ENCODE measurements at regions not wholly inside any gene's neighbourhood (a gene's known extent, or its start where the extent isn't known, plus 50 kb on each side); places are given as distances from the start of the nearest gene placed in this dataset.
"Not testable (repeated sequence)": the region's sequence is repeated elsewhere in the genome, so short reads cannot be mapped to it uniquely, and the experiment has no call there.

DNA sequence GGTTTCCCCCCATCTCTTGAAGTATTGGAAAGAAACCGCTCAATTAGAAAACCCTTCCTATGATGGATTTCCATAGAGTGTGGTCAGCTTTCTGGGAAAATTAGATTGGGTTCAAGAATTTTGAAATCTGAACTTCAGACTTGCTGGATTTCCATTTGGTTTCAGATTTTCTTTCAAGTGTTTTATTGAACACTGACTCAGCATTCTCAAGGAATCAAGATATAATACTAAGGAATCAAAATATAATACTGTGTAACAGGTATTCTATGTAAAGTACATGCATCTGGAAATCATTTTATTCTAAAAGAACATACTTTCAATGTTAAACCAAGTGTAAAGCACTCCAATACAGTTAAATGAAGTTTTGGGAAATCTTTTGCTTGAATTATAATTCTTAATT lies 94.7 kb upstream of the CCN2 start:
- no peak for DNase-seq (ENCODE audit: low spot score)

DNA sequence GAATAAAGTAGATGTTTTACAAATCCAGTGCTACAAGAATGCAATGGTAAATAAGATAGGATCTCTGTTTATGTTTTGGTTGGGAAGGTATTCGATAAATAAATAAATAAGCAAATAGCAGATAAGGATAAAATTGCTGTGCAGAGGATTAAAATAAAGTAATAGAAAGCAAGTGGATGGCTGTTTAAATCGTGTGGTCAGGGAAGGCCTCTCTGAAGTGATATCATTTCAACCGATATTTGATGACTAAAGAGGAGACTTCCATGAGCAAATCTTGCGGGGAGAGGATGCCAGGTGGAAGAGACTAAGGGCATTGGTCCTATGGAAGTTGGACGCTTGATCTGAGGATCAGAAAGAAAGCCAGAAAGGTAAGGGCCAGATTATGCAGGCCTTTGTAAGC lies 92.0 kb upstream of the CCN2 start:
- DNase-seq (ENCODE audit: low spot score), result no peak

DNA sequence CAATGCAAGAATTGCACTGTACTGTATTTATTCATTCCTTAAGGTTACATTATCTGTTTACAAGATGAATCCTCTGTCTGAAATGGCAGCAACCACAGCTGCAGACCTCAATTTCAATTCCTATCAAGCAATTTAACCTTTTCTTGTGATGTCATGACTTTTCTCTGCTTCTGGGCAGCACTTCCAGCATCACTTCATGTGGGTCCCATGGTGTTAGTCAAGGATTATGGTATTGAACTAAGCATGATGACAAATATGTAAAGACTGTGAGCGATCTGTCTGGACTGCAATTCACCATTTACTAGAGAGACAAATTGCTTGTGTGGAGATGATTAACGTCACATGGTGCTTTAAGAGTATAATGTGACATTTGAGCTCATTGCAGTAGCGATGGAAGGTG lies 90.5 kb upstream of the CCN2 start:
- DNase-seq (ENCODE audit: low spot score), result no peak

DNA sequence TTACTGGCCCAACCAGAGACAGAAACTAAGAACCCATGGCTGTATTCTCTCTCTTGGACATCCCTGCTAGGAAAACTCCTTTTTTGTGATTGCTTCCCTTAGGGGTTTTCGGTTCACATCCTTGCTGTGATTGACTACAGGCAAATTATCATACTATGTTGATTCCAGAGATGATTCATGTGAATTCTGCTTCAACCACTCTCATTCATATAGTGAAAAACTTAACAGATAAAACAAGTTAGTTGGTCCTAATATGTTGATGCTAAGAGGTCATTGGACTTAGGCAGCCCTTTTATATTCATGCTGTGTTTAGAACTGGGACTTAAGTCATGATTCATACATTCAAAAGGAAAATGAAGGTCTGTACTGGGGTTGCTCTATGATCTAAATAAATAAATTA lies 76.9 kb upstream of the CCN2 start:
- DNase-seq (ENCODE audit: low spot score), result no peak

DNA sequence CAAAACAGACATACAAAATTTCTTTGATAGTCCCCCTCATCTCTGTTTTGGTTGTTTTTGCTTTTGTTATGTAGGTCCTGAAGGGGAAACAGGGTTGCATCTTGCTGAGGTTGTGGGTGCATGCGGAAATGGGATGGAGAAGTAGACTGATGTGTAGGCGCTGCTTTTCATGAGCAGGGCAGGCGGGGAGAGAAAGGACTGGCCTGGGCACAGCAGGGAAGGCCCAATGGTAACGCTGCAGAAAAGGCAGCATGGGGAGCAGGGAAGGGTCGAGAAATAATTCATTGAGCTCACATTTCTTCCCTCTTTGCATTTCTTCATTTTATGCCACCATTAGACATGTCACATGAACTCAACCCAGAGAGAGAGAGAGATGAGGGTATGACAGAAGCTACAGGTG lies 74.3 kb upstream of the CCN2 start:
- DNase-seq (ENCODE audit: low spot score), result no peak

DNA sequence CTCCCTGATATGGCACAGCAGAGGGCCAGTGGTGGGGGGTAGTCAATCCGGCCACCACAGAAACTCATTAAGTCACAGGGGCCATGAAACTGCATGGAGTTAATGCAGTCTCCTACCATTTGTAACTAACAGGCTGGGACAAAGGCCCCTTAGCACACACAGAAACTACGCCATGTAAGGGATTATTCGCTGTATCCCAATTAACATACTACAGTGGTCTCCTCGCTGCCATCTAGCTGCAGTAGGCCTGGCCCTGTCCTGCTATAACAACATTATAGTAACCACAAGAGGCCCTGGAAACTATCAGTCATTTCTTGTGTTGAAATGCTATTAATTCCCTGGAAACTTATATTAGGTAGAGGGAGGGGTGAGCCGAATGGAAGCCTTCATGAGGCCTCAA lies 72.3 kb upstream of the CCN2 start:
- DNase-seq (ENCODE audit: low spot score), result no peak

DNA sequence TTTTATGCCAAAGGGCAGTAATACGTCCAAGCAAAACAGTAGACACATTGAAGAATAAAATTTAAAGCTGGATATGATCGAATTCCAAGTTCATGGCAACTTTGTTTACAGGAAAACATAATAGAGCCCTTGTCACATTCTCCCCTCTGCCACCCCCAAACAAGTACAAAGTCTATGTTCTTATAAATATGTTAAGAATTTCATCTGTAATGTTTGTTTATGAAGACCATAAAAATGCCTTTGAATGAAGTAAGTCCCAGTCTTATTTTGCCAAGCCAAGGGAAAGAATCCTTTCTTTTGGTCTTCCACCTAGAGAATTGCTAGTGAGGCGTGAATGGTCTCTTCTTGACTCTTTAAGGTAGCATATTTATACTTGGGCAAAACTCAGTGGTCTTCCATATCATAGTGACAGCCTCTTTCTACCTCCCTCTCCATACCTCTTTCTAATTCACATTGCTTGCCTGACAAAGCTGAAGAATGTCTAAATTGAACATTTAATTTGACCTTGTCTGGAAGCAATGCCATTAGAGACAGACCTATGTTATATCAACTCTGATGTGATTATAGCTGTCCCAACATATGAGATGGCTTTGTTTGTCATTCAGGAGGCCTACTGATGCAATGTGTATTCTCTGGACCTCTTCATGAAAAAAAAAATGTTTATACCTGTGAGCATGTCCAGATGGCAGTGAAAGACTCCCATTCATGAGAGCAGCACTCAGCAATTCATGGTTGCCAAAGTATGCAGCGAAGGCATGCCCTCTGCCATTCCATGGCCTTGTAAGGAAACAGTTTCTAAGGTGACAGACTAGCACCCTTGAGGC lies 70.6 kb upstream of the CCN2 start:
- DNase-seq (ENCODE audit: low spot score), result no peak

DNA sequence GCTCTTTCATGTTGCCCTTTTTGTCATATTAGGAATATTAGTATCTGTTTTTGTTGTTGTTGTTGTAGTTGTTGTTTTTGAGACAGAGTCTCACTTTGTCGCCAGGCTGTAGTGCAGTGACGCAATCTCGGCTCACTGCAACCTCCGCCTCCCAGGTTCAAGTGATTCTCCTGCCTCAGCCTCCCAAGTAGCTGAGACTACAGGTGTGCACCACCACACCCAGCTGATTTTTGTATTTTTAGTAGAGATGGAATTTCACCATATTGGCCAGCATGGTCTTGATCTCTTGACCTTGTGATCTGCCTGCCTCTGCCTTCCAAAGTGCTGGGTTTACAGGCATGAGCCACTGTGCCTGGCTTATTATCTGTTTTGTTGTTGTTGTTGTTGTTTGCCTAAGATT lies 69.7 kb upstream of the CCN2 start:
- not testable (repeated sequence) for DNase-seq (ENCODE audit: low spot score)

DNA sequence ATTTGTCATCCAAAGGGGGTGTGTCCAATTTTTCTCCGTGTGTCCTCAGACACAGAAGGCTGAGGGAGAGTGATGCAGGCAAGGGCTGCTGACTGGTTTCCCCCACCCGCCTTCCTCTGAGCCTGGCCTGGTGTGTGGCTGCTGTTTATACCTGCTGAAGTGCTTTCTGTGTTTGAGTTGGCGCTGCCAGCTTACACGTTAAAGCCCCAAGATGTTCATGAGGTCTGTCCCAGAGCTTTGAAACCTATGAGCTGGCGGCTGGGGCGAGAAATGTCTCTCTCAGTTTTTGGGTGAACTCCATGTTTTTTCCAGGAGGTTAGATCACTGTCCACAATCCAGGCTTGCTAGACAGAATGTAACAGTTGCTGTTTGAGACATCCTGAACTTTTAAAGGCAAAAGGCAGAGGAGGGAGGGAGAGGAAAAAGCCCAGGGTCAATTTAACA lies 69.0 kb upstream of the CCN2 start:
- no peak for DNase-seq (ENCODE audit: low spot score)

DNA sequence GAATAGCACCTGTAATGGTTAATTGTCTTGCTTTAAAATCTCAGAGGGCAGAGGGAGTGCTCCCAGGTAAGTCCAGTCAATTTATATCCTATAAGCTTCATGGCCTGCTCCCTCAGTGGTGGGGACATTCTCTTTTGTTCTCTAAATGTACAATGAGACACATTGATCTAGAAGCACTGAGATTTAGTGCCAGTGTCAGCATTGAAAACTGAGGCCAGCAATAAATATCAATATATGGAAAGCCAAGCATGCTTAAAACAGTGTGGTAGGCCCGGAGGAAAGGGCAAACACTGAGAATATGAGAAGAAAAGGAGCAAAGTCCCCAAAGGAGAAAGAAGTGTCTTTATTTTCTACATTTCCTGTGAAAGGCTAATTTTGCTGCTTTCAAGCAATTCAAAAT lies 68.4 kb upstream of the CCN2 start:
- DNase-seq (ENCODE audit: low spot score), result no peak

DNA sequence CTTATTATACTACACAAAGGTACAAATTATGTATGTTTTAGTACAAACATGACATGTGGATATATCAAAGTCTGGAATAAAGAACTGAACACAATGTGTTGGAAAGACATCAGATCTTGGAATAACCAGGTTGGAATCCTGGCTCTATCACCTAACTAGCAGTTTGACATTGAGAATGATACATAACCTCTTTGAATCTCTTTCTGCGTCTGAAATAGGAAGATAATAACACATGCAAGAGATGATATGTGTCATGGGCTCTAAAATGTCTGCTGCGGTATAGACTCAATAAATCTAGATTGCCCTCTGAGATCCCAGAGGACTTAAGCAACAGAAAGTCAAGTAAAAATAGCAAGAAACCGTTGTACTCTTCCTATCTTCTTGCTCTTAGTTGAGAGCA lies 66.8 kb upstream of the CCN2 start:
- DNase-seq (ENCODE audit: low spot score), result no peak

DNA sequence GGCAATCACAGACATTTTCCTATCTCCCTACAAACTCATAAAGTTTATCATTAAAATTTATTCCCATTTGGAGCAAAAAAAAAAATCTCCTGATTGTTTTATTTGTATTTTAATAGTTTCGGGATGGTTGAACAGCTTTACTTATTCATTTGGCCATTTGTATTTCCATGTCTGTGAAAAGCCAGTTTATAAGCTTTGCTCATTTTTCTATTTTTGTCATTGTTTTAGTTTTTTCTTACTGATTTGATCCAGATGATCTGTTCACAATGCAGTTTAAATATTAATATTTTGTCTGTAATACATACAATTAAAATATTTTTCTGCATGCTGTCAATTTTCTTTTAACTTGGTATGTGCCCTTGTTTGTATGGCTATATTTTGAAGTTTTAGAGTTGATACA lies 65.2 kb upstream of the CCN2 start:
- DNase-seq (ENCODE audit: low spot score), result no peak

DNA sequence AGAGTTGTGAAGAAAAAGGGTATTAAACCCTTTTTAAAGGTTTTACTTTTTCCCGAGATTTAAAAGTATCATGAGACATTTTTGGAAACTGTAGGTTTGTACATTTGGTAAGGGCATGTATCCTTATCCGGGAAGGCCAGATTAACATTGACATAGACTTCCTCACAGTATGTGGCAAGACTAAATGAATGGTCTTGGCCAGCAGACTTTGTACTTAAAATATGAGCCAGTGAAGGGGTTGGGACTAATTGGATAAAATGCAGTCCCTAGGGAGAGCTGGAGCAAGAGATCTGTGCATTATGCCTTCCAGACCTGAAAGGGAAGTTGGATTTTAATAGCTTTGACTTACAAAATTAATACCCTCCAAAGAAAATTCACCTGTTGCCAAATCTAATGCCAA lies 60.4 kb upstream of the CCN2 start:
- no peak for DNase-seq (ENCODE audit: low spot score)

DNA sequence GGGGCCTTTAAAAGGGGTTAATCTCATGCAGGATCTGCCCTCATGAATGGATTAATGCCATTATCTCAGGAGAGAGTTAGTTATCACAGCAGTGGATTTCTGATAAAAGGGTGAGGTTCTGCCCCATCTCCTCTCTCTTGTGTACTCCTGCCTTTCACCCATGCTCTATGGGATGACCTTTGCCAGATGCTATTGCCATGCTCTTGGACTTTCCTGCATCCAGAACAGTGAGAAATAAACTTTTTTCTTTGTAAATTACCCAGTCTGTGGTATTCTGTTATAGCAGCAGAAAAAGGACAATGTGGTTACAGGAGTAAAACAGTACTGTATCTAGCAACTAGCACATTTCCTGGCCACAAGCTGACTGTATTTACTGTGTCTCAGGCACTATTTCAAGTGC lies 58.0 kb upstream of the CCN2 start:
- no peak for DNase-seq (ENCODE audit: low spot score)

DNA sequence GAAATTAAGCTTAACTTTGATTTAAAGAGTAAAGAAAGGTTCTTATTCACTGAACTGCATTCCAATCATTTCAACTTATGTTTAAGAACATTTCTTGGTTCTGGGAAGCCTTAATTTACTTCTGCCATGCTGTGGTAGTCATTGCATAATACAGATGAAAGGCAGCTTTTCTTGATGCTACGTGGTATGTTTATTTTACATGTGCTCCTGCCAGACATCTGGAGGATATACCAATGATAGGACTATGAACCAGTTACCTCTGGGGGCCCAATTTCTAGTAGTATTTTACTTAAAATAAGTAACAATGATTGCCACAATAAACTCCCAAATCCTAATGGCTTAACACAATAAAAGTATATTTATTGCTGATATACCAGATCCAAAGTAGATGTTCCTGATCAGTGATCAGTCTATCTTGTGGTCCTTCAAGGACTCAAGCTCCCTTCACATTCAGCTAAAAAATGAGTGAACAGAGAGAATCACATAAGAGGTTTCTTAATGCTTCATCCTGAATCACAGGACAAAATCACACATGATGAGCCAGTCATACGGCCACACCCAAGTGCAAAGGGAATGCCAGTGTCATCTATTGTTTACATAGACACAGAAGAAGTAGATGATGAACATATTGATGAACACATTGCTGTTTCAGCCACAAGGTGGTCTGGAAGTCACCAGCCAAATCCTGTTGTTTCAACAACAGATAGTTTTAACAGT lies 56.5 kb upstream of the CCN2 start:
- DNase-seq (ENCODE audit: low spot score), result no peak

DNA sequence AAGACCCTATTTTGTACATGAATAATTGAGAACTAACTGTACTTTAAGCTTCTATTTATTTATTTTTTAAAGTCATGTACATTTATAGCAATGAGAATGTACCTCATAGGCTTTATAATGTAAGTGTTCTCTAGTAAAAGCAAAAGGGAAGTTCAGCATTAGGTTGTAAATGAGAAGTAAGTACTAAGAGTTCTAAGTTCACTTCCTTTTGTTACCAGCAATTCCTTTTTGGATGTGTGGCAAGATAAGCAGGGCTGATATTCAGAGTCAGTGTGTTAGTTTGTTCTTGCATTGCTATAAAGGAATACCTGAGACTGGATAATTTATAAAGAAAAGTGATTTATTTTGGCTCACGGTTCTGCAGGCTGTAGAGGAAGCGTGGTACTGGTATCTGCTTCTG lies 54.0 kb upstream of the CCN2 start:
- no peak for DNase-seq (ENCODE audit: low spot score)

DNA sequence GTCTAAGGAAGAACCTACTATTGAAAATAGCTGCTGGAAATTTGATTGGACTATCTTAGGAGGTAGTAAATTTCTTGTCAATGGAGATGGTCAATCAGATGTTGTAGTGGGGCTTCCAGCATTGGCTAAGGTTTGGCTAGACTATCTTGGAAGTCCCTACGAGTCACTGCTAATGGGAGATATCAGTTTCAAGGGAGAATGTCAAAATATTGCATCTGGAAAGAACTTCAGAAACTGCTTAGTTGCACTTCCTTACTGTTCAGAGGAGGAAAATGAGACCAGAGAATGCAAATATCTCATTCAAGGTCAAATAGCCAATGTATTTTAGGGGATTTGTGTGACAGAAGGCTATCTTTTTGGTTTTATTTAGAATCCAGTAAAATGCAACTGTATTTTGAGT lies 53.5 kb upstream of the CCN2 start:
- DNase-seq (ENCODE audit: low spot score), result no peak

DNA sequence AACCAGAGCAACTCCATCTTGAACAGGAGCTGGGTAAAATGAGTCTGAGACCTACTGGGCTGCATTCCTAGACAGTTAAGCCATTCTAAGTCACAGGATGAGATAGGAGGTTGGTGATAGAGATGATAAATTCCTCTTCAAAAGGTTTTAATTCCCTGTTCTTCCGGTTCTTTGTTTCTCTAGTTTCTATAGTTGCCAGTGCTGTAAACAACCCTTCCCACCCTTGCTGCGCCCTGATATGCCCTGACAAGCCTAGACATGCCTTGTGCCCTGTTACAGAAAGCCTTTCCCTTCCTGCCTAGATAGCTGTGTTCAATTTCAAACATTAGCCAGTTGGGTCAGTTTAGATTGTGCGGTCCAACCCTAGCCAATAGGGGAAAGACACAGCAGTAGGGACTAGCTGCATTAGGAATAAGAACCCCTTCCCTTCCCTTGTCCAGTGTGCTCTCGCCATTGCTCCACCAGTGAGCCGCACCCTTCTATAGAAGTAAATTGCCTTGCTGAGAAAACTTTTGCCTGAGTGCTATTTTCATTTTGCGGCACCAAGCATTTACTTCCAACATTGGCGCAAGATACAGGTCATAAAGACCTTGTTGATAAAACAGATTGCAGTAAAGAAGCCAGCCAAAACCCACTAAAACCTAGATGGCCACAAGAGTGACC lies 52.5 kb upstream of the CCN2 start:
- DNase-seq (ENCODE audit: low spot score), result no peak
